Muscle of leg (tissue), 3 donors: ENCODE measurements at regions not wholly inside any gene's neighbourhood (a gene's known extent, or its start where the extent isn't known, plus 50 kb on each side); places are given as distances from the start of the nearest gene placed in this dataset.

ENCODE experiments used
- DNase-seq: peaks from one replicate; pipeline ENCODE4 v3.0.0; 2013
- H3K27ac ChIP-seq: one replicate; pipeline ENCODE4 v1.5.1; 2013; ENCODE audit warnings: mild to moderate bottlenecking, low read length, control low read depth
- H3K27me3 ChIP-seq: one replicate; pipeline ENCODE4 v1.6.1; 2013; ENCODE audit warnings: low read length; ENCODE audit not compliant: control insufficient read depth, insufficient read depth
- H3K36me3 ChIP-seq: one replicate; pipeline ENCODE4 v1.6.1; 2013; ENCODE audit warnings: low read length; ENCODE audit not compliant: control insufficient read depth, insufficient read depth
- H3K4me1 ChIP-seq: one replicate; pipeline ENCODE4 v1.6.1; 2013; ENCODE audit warnings: low read length; ENCODE audit not compliant: control insufficient read depth, insufficient read depth
- H3K4me3 ChIP-seq: one replicate; pipeline ENCODE4 v1.5.1; 2013; ENCODE audit warnings: low read length, control low read depth
- H3K9me3 ChIP-seq: replicated peaks from 2 replicates; pipeline ENCODE4 v1.6.1; 2013; ENCODE audit warnings: low read depth, low read length; ENCODE audit not compliant: control insufficient read depth
- WGBS: methylation state at CpG from one replicate; pipeline ENCODE4 v1.1.5; 2013; ENCODE audit warnings: missing lambda C conversion rate; ENCODE audit not compliant: insufficient coverage; 5-methylcytosine and 5-hydroxymethylcytosine counted together

DNA sequence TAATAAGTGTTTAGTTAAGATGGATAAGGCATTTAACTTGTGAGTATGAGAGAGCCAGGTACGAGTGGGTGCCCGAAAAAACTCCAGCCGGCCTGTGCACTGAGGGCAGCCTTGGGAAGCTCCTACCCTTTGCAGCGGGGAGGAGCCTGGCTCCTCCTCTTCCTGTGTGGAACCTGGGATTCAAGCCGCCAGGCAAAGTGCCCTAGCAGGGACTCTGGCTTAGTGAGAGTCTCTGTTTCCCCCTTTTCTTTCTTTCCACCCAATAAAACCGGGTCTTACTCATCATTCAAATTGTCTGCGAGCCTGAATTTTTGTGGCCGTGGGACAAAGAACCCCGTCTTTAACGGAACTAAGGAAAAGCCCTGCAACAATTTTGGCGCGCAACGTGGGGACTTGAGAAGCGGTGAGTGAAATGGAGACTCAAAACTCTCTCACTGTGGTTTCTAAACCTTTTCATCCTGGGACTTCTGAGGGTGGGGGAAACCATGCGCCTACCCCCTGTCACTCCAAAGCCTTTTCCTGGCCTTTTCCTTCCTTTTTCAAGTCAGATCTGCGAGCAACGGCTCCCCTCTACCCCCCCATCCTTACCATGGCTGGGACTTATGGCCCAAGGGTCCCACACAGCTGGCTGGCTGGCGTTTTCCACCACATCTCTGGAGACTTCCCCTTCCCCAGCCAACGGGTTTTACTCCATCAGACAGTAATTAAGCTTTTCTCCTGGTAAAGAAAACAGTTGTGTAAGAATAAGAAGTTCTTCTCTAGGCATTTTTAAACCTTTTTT lies 535.7 kb upstream of the ACO1 start:
- no peaks in the 10 kb centered on the region for H3K36me3 ChIP-seq
- H3K9me3 ChIP-seq, result no peaks in the 10 kb centered on the region
- H3K4me3 ChIP-seq, result no peak overlapping the region
- no peak for DNase-seq
- no peaks in the 10 kb centered on the region for H3K4me1 ChIP-seq
- 92% methylated on average over 16 of the region's 19 CpGs for WGBS
- no peak overlapping the region for H3K27ac ChIP-seq
- H3K27me3 ChIP-seq, result no peaks in the 10 kb centered on the region

DNA sequence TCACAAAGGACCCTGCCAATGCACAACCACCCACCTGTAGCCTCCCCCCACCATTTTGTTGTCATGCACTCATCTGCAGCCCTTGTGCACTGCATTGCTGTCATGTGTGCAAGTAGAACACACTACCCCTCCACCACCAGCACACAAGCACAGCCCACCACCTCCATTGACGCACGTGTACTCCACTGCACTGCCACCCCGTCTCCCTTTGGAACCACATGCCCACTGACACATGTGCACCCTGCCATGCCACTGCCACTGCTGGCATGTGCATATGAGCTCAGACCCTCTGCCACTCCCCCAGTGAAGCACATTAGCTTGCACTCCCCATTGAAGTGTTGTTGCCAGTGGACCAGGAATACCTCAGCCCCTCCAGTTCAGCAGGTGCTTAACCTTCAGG lies 530.3 kb upstream of the ACO1 start:
- Histone ChIP-seq H3K9me3 (no peaks in the 10 kb centered on the region), H3K4me3 (no peak overlapping the region), H3K4me1 (no peaks in the 10 kb centered on the region), H3K36me3 (no peaks in the 10 kb centered on the region), H3K27ac (no peak overlapping the region), H3K27me3 (no peaks in the 10 kb centered on the region)
- no peak for DNase-seq
- 97% methylated on average over 3 of the region's 3 CpGs for WGBS

DNA sequence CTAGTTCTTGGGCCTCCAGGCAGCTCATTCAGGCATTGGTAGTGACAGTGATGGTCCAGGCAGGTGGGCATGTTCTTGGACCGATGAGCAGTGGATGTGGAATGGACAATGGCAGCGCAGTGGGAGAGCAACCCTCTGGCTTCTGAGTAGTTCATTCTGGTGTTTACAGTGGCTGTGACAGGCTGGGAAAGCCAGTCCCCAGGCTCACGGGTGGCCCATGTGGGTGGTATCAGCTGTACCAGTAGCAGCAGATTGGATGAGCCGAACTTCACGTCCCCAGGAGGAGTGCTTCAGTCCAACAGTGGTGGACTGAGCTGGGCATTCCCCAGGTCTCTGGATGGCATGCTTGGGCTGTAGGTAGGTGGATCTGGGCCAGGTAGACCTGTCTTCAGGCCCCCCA lies 515.6 kb upstream of the ACO1 start:
- WGBS, result 86% methylated on average over 5 of the region's 5 CpGs
- Histone ChIP-seq H3K9me3 (no peaks in the 10 kb centered on the region), H3K36me3 (no peaks in the 10 kb centered on the region), H3K27ac (no peak overlapping the region), H3K4me1 (no peaks in the 10 kb centered on the region), H3K27me3 (no peaks in the 10 kb centered on the region), H3K4me3 (no peak overlapping the region)
- no peak for DNase-seq

DNA sequence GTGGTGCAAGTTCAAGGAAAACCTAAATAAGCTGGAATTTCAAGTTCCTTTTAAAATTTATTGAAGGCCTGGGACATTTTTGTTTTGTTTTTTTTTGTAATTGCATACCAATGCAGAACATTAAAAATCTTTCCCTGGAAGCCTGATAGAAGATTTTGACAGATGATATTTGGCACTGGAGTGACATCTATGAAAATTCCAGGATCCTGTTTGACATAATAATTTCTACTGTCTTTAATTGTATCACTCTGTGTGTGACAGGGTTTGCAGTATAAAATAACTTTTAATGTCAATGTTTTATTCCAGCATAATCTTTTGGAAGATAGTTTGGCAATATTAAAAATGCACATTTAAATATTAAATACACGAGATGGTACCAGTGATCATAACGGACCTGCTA lies 514.2 kb upstream of the ACO1 start:
- Histone ChIP-seq H3K4me1 (no peaks in the 10 kb centered on the region), H3K27ac (no peak overlapping the region), H3K4me3 (no peak overlapping the region), H3K9me3 (no peaks in the 10 kb centered on the region), H3K36me3 (no peaks in the 10 kb centered on the region), H3K27me3 (no peaks in the 10 kb centered on the region)
- no peak for DNase-seq
- no CpG with 5 or more reads among the region's 2 CpGs for WGBS

DNA sequence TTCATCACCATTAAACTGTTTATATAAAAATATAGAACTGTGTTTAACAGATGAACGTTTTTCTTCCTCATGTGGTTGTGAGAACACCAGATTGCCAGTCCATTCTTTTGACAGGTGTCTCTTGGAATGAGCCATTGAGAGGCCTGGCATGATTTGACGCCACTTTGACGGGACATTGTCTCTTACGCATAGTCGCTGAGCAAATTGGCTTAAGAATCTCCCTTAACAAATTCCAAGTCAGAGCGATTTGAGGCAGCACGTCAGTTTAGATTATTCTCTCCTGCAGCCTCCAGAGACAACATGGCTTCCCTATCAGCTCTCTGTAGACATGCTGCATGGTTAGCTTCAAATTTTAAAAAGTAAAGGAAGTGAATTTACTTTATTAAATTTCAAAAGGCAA lies 510.7 kb upstream of the ACO1 start:
- Histone ChIP-seq H3K4me3 (no peak overlapping the region), H3K27me3 (no peaks in the 10 kb centered on the region), H3K4me1 (no peaks in the 10 kb centered on the region), H3K27ac (no peak overlapping the region), H3K36me3 (no peaks in the 10 kb centered on the region), H3K9me3 (no peaks in the 10 kb centered on the region)
- DNase-seq, result no peak
- 72% methylated on average over 5 of the region's 7 CpGs for WGBS

DNA sequence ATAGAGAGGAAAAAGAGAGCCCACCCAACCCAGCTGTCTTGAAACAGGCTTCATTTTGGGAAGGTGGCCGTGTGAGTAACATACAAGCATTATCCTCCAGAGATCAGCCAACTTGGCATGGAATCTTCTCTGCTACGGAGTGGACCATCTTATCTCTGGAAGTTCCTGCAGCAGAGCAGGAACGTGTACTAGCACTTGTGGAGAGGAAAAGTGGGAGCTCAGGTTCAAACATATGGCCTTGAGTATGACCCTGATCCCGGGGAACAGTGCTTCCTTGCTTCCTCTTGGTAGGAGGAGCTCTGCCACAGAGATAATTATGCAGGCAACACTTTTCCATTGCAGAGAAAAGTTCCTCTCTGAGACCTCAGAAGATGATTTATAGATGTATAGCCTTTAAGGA lies 490.4 kb upstream of the ACO1 start:
- Histone ChIP-seq H3K27ac (no peak overlapping the region), H3K4me3 (no peak overlapping the region), H3K4me1 (no peaks in the 10 kb centered on the region), H3K27me3 (no peaks in the 10 kb centered on the region), H3K36me3 (no peaks in the 10 kb centered on the region), H3K9me3 (no peaks in the 10 kb centered on the region)
- no peak for DNase-seq
- 40% methylated on average over 1 of the region's 4 CpGs for WGBS

DNA sequence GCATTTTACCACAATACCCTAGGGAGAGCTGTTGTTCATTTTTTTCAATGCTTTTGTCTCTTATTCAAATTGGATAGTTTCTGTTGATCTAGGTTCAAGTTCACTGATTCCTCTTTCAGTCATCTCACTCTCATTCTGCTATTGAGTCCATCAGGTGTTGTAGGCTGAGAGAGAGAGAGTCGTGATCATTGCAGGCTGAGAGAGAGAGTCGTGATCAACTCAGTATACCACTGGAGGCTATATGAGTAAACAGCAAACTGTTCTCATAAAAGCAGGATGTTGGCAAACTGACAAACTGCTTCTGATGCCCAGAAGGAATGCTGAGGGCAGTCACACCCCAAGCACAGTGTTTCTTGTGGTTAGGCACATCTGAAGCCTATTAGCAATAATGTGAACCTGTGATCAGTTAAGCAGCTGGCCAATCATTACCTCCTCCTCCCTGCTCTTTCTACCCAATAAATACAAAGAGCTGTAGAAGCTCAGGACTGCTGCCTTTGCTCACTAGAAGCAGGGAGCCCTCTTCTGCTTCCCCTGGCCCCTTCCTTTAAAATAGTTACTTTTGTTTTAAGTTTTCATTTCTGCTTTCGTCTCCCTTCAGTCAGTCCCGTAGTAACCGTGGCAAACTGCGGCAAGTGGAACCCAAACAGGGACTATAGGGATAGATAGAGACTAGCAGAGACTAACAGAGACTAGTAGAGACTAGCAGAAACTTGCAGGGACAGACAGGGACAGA lies 476.1 kb upstream of the ACO1 start:
- Histone ChIP-seq H3K27ac (no peak overlapping the region), H3K4me1 (no peaks in the 10 kb centered on the region), H3K4me3 (no peak overlapping the region), H3K36me3 (no peaks in the 10 kb centered on the region), H3K9me3 (no peaks in the 10 kb centered on the region), H3K27me3 (no peaks in the 10 kb centered on the region)
- WGBS, result 72% methylated on average over 6 of the region's 6 CpGs
- DNase-seq, result peak; percentile 2

DNA sequence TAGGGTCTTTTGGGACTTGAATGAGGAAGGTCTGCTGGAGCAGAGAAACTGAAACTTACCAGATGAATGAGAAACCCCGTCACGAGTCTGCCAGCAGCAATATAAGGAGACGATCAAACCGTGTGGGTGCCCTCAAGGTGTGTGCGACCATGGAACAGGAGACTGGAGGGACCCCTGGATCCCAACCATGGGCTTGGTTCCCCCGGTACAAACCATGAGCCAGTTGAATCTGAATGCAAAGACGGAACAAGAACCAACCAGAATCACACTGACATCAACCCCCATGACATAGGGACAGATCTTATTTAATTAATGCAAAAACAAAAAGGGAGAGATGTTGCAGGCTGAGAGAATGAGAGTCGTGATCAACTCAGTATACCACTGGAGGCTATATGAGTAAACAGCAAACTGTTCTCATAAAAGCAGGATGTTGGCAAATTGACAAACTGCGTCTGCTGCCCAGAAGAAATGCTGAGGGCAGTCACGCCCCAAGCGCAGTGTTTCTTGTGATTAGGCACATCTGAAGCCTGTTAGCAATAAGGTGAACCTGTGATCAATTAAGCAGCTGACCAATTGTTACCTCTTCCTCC lies 475.5 kb upstream of the ACO1 start:
- 65% methylated on average over 9 of the region's 11 CpGs for WGBS
- Histone ChIP-seq H3K27me3 (no peaks in the 10 kb centered on the region), H3K4me3 (no peak overlapping the region), H3K36me3 (no peaks in the 10 kb centered on the region), H3K27ac (no peak overlapping the region), H3K4me1 (no peaks in the 10 kb centered on the region), H3K9me3 (no peaks in the 10 kb centered on the region)
- no peak for DNase-seq

DNA sequence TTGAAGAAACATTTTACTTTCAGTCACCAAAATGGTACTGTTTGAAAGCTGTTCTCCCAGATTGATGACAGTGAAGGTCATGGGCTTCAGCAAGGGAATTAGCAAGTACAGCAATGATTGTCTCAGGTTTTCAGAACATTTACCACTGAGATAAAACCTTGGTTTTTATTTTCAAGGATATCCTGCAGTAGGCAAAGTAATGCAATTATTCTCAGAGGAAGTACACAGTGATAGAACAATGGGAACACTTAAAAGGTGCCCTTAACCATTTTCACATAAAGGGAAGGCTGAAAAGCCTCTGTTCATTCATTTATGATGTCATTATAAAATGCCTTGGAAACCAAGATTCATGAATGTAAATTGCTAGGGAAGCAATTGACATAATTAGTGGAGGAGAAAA lies 471.8 kb upstream of the ACO1 start:
- Histone ChIP-seq H3K27me3 (no peaks in the 10 kb centered on the region), H3K36me3 (no peaks in the 10 kb centered on the region), H3K27ac (no peak overlapping the region), H3K9me3 (no peaks in the 10 kb centered on the region), H3K4me1 (no peaks in the 10 kb centered on the region), H3K4me3 (no peak overlapping the region)
- no peak for DNase-seq

DNA sequence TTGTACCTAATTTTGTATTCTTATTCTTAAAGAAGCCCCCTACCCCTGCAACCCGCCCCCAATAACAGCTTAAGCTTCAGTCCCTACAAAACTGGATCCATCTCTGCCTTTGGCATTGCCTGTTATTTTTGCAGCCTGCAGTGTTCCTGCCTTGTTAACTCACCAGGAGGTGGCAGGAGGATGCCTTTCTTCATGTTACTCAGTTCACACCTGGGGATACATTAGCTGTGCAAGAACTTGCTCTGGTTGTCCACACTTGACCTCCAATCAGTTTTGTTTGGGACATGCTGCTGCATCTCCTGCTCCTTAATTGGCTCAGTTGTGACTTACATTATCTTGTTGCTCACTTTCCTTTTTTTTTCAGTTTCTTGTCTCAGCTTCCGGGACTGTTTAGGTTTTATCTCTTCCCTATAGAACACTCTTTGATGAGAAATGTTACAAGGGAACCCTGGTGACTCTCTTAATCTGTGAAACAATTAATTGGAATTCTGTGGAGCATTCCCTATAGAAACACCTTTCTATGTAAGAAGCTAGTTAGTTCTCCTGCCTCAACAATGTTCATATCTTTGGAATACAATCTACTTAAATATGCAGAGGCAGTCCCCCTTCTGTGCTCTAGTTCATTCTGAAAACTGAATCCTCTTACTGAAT lies 467.7 kb upstream of the ACO1 start:
- Histone ChIP-seq H3K27me3 (no peaks in the 10 kb centered on the region), H3K4me3 (no peak overlapping the region), H3K36me3 (no peaks in the 10 kb centered on the region), H3K9me3 (no peaks in the 10 kb centered on the region), H3K27ac (no peak overlapping the region), H3K4me1 (no peaks in the 10 kb centered on the region)
- WGBS, result 0% methylated on average over 1 of the region's 2 CpGs
- no peak for DNase-seq
